Neural cell (in vitro differentiated cells): ENCODE measurements at regions not wholly inside any gene's neighbourhood (a gene's known extent, or its start where the extent isn't known, plus 50 kb on each side); places are given as distances from the start of the nearest gene placed in this dataset.

Experiments used
- EP300 ChIP-seq: fragments of 450-650 bp; conservative IDR thresholded peaks from 2 replicates; pipeline ENCODE4 v1.6.1; 2014; ENCODE audit warnings: antibody characterized with exemption, mild to moderate bottlenecking, moderate library complexity; ENCODE audit not compliant: poor library complexity, severe bottlenecking
- EZH2 ChIP-seq: fragments of 200-600, 300-800 bp; shearing (Covaris generic), sonication (generic); IDR thresholded peaks from 2 replicates; pipeline ENCODE4 v1.6.1; 2014; ENCODE audit warnings: antibody characterized with exemption, low read length, borderline replicate concordance, mild to moderate bottlenecking; ENCODE audit not compliant: insufficient read depth, poor library complexity, severe bottlenecking
- MXI1 ChIP-seq: fragments of 450-650 bp; conservative IDR thresholded peaks from 2 replicates; pipeline ENCODE4 v1.6.1; 2014; ENCODE audit warnings: antibody characterized with exemption, mild to moderate bottlenecking; ENCODE audit not compliant: poor library complexity, severe bottlenecking
- POLR2AphosphoS5 ChIP-seq: IDR thresholded peaks from 2 replicates; pipeline ENCODE4 v1.6.1; 2012
- RAD21 ChIP-seq: fragments of 450-650 bp; conservative IDR thresholded peaks from 2 replicates; pipeline ENCODE4 v1.6.1; 2014; ENCODE audit warnings: antibody characterized with exemption, mild to moderate bottlenecking, moderate library complexity
- SMC3 ChIP-seq: fragments of 450-650 bp; conservative IDR thresholded peaks from 2 replicates; pipeline ENCODE4 v1.6.1; 2014; ENCODE audit warnings: antibody characterized with exemption, mild to moderate bottlenecking, moderate library complexity; ENCODE audit not compliant: poor library complexity
- TAF1 ChIP-seq: IDR thresholded peaks from 2 replicates; pipeline ENCODE4 v1.6.1; 2012; ENCODE audit warnings: low read depth
- TF ChIP-seq, protein P1 (sequence below): fragments of 450-650 bp; IDR thresholded peaks from 2 replicates; pipeline ENCODE4 v1.5.1; 2014; ENCODE audit warnings: antibody characterized with exemption, mild to moderate bottlenecking, moderate library complexity; ENCODE audit not compliant: poor library complexity, severe bottlenecking
- TF ChIP-seq, protein P2 (sequence below): IDR thresholded peaks from 2 replicates; pipeline ENCODE4 v1.6.1; 2012; ENCODE audit warnings: borderline replicate concordance

DNA sequence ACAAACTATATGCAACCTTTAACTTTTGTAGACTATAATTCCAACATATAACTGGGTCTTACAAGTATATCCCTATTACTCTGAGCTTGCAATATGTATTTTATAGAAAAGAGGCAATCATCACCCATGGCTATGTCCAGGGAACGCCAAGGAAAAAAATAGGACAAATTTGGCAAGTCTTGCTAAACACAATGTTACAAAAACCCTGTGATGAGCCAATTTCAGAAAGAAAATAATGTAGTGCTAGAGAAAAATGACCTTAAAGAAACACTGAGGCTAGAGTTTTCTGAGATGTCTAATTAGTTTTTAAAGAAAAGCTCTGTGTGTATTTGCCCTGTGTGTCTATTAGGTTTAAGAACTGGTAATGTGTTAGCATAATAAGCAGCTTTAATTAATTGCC lies 68.0 kb upstream of the FREM2 start:
- no peak for TF ChIP-seq EZH2
- TF ChIP-seq, protein P1, sequence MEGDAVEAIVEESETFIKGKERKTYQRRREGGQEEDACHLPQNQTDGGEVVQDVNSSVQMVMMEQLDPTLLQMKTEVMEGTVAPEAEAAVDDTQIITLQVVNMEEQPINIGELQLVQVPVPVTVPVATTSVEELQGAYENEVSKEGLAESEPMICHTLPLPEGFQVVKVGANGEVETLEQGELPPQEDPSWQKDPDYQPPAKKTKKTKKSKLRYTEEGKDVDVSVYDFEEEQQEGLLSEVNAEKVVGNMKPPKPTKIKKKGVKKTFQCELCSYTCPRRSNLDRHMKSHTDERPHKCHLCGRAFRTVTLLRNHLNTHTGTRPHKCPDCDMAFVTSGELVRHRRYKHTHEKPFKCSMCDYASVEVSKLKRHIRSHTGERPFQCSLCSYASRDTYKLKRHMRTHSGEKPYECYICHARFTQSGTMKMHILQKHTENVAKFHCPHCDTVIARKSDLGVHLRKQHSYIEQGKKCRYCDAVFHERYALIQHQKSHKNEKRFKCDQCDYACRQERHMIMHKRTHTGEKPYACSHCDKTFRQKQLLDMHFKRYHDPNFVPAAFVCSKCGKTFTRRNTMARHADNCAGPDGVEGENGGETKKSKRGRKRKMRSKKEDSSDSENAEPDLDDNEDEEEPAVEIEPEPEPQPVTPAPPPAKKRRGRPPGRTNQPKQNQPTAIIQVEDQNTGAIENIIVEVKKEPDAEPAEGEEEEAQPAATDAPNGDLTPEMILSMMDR: no peak
- no peak for TF ChIP-seq MXI1
- TF ChIP-seq POLR2AphosphoS5: no peak
- TF ChIP-seq RAD21: no peak
- no peak for TF ChIP-seq TAF1
- no peak for TF ChIP-seq SMC3
- TF ChIP-seq, protein P2, sequence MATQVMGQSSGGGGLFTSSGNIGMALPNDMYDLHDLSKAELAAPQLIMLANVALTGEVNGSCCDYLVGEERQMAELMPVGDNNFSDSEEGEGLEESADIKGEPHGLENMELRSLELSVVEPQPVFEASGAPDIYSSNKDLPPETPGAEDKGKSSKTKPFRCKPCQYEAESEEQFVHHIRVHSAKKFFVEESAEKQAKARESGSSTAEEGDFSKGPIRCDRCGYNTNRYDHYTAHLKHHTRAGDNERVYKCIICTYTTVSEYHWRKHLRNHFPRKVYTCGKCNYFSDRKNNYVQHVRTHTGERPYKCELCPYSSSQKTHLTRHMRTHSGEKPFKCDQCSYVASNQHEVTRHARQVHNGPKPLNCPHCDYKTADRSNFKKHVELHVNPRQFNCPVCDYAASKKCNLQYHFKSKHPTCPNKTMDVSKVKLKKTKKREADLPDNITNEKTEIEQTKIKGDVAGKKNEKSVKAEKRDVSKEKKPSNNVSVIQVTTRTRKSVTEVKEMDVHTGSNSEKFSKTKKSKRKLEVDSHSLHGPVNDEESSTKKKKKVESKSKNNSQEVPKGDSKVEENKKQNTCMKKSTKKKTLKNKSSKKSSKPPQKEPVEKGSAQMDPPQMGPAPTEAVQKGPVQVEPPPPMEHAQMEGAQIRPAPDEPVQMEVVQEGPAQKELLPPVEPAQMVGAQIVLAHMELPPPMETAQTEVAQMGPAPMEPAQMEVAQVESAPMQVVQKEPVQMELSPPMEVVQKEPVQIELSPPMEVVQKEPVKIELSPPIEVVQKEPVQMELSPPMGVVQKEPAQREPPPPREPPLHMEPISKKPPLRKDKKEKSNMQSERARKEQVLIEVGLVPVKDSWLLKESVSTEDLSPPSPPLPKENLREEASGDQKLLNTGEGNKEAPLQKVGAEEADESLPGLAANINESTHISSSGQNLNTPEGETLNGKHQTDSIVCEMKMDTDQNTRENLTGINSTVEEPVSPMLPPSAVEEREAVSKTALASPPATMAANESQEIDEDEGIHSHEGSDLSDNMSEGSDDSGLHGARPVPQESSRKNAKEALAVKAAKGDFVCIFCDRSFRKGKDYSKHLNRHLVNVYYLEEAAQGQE: no peak
- TF ChIP-seq EP300: no peak
